ENCODE measurements at regions not wholly inside any gene's neighbourhood (a gene's known extent, or its start where the extent isn't known, plus 50 kb on each side); places are given as distances from the start of the nearest gene placed in this dataset.
"Not testable (repeated sequence)": the region's sequence is repeated elsewhere in the genome, so short reads cannot be mapped to it uniquely, and the experiment has no call there.

GRCh38 chr15:100721758-100722550 is 119.6 kb downstream of the ASB7 start:
- DNase-seq: peak; percentile 55

DNA sequence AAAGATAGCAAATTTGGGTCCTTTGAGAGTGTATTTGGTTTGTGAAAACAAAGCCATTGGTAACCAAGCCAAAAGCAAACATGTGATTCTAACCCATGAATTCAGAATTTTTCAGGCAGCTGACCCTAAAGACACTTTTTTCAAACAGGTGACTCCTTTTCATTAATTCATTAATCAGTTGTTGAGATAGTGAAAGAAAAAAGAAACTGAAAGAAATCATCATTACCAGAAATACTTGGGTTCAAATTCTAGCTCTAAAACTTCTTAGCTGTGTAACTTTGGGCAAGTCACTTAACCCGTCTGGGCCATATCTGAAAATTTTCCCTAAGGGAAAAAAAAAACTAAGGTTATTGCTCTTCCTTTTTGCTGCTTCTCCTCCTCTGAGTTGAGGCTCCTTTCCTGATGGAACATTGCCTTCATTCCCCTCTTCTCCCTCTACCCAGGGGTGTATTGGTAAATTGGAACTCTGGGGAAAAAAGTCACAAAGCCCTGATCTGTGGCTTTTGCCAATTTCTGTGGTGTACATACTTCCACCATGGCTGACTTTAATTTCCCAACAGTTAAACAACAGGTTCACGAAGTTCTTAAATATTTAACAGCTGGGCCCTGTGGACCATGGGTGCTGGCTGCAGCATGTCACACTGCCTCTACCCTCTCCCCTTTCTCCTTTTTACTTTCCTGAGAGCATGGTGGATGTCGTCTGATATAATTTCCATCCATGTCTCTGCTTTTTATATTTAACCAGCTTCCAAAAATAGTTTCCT is 120.3 kb downstream of the ASB7 start:
- DNase-seq: no peak

- DNase-seq: no peak
Measured at GRCh38 chr15:100723315-100723801, 121.0 kb downstream of the ASB7 start.

DNA sequence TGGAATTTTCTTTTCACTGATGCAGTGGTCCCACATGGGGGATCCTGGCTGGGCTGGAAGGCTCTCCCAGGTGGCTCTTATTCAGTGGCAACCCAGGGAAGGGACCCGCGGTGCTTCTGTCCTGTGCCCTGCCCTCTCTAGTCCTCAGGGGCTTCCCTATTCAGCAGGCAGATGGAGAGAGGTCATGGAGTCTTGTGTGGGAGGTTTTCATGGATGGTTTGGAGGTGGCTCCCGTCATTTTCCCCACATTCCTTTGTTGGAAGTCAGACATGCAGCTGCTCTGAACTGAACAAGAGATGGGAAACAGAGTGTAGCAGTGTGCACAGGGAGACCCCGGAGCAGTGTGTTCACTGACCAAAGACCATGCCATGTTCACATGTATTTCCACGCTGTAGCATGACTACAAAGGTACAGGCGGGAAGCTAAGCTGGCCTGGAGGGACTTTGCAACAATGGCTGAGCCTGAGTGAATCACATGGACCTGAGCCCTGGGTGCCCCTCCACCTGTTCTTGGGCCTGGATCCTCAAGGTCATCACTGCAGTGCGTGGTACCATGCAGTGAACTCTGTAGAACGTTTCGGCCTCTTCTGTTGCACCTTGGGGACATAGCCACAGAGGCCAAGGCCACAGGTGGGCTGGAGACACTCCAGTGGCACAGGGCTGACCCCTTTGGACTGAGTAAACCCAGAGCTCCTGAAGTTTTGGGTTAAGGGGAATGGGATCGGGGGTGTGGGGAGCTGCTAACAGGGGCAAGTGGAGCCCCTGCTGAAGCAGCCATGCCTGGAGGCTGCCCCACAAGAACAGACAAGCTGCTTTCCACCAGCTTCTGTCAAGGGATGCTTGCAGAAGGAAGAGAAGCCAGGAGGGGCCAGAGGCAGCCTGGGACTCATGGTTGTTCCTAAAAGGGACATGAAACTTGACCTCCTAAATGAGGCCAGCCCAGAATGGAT is 123.0 kb downstream of the ASB7 start:
- DNase-seq: no peak

DNA sequence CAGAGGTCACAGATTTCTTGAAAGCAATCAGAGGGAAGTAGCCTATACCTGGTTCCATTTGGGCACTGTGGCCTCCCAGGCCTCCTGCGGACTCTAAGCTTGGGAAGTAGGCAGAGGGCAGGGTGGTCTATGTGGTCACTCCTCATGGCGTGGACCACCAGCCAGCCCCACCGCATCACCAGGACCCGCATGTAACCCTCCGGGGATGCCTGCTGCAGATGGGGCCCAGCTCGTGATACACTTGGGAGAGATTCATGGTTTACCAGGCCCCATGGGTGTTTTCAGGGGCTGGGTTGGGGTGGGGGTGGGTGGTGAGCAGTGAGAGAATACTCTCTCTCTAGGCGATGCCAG is 123.7 kb downstream of the ASB7 start:
- DNase-seq: no peak

DNA sequence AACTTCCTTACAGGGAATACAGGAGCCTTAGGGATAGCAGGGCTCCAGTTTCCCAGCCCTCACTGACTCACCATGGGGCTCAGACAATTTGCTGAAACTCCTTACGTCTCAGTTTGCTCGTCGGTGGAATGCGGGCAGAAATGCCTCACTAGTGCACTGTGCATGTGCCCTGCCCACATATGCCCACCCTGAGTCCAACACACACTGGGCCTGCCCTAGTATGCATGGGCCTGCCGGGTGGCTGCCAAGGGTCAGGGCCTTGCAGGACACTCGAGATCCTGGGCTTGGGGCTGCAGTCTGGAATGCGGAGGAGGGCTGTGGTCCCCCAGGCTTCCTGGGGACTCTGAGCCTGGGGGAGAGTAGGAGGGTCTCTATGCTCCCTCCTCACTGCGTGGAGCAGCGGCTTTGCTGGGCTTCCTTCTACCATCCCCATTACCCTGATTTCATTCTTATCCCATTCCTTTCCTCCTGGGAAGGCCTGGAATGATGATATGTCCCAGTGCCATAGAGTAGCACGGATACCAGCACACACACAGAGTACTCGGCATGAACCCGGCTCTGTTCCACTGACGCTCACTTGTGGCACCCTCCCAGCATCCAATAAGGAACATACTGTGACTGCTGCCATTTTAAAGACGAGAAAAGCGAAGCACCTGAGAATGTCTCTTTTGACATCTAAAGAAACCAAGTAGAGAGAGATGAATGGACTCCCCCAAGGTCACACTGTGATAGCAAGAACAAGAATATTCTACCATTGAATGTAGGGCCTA is 124.2 kb downstream of the ASB7 start:
- DNase-seq: no peak

DNA sequence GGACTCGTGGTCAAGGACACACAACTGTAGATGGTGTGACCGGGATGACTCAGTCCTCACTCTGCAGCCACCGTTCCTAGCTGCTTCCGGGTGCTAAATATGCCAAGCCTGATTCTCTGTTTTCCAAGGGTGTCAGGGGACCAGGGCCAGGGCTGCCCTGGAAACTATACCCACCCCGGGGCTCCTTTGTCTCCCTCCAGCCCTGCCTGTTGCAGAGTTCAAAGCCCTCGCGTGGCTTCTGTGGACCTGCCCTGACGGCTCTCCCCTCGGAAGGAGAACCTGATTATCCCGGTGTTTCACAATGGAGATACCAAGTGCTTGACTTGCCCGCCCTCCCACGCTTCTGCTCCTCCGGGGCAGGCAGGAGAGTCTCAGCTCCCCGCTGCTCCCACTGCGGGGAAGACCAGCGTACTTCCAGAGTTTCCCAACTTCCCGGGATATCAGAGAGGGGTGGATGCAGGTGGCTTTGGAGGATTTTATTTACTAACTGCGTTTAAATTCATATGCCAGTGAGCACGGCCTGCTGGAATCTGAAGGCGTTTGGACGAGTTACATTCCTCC is 125.0 kb downstream of the ASB7 start:
- DNase-seq: no peak

DNA sequence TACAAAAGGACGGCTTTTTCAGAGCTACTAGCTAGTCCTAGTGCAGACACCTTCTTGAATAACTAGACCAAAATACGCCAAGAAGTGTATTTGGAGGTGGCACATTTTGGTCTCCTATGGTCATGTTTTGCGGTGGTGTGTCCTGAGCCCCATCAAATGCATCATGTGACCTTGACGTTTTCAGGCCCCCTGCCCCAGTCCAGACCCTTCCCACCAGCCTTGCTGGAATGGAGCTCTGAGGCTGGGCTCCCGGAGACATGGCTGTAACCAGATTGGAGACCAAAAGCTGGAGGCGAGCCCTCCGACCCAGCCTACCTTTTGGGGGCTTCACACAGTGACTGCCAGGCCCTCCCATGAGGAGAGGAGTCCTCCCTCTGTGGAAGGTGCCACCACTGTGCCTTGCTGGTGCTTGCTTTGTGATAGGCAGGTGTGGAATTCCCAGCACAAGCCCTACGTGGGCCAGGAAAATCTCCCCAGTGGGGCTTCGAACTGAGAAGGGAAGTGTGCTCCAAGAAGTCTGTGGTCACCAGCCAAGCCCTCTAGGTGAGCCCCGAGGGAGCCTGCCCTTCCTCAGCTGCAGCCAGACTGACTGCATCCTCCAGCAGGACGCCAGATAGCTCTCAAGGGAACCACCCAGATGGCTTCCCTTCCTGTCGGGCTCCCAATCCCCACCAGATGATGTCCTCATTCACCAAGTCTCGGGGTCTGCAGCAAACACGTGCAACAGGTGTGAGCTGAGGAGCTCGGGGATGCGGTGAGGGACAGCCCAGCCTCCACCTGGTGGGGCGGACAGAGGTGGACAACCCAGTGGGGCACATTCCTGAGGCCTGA is 126.2 kb downstream of the ASB7 start:
- no peak for DNase-seq

DNA sequence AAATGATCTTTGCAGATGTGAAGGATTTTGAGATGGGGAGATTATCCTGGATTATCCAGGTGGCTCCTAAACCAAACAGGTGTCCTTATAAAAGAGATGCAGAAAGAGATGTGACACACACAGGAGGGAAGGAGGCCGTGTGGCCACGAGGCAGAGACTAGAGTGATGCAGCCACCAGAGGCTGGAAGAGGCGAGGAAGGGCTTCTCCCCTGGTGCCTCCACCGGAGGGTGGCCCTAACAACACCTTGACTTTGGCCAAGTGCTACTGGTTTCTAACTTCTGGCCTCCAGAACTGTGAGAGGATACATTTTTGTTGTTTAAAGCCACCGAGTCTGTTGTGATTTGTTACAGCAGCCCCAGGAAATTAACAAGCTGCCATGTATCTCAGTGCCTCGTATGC is 127.1 kb downstream of the ASB7 start:
- no peak for DNase-seq

DNA sequence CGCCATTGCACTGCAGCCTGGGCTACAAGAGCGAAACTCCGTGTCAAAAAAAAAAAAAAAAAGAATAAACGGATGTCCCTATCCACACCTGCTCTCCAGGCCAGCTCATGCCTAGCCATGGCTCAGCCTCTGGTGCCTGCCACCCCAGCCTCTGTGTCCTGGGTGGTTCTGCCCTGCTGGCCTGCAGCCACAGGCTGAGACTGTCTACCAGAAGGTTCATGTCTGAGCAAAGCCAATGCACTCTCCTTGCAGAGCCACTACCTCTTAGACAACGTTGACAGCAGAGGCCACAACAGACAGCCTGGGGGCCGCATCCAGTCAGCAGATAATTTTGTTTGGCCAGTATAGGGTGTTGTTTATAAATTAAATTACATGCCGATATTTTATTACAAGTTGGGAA is 127.7 kb downstream of the ASB7 start:
- DNase-seq: no peak

- no peak for DNase-seq
Measured at GRCh38 chr15:100730655-100731266, 128.4 kb downstream of the ASB7 start.

DNA sequence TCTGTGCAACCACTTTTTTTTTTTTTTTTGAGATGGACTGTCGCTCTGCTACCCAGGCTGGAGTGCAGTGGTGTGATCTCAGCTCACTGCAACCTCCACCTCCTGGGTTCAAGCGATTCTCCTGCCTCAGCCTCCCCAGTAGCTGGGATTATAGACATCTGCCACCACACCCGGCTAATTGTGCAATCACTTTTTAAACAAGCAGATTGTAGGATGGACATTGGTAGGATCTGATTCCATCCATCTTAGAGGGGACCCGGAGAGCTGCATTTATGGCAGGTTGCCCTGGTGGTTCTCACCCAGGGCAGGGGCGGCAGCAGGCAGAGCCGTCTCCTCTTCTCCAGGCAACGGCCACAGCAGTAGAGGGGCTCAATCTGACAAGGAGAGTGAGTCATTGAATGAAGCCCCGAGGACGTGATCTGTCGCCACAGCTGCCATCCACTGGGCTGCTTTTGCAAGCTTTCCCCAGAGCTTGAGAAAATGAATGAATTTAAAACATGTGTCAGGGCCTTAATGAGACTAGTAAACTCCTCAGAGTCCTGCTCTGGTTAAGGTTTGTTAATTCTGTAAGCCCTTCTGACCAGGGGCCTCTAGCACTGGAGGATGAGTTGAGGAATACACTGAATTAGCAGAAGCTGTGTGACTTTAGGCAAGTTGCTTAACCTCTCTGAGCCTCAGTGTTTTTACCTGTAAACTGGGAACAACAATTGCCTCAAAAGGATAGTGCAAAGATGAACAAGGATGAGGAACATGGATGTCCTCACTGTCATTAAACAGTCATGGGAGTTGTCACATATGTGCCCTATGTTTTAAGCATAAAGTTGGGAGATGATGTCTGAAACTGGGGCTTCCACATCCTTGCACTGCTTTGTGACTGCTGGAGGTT is 129.1 kb downstream of the ASB7 start:
- DNase-seq: no peak

DNA sequence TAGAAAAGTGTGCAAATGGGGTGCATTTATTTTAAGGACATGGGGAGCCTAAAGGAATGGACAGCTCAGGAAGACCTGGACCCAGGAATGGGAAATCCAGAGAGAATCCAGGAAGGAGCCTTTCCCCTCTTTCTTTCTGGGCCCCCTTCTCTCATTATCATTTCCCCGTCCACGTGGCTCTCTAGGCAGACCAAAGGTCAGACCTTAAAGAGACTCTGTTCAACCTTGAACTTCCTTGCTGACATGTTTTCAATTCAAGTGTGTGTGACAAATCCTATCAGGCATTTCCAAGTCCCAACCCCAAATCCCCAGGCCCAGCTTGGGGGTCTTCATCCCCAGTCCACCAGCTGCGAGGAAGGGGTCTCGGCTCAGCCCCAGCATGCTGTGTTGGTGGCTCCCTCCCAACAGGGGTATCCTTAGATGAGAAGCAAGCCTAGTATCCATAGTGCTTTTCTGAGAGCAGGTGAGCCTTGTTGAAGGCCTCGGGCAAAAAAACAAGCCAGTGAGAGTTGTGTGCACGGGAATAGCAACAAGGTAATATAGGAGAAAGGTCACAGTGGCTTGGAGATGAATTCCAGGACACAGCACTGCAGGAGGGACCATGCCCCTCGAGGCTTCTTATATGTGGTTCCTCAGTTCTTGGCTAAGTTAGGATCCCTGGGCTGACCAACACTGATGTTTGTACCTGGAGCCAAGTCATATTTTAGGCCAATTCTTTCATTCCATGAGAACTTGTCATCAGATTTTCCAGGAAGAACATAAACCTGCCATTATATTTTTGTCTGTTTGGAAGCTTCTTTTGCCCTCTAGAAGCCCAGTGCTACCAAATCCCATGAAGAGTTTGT is 130.0 kb downstream of the ASB7 start:
- DNase-seq: no peak

DNA sequence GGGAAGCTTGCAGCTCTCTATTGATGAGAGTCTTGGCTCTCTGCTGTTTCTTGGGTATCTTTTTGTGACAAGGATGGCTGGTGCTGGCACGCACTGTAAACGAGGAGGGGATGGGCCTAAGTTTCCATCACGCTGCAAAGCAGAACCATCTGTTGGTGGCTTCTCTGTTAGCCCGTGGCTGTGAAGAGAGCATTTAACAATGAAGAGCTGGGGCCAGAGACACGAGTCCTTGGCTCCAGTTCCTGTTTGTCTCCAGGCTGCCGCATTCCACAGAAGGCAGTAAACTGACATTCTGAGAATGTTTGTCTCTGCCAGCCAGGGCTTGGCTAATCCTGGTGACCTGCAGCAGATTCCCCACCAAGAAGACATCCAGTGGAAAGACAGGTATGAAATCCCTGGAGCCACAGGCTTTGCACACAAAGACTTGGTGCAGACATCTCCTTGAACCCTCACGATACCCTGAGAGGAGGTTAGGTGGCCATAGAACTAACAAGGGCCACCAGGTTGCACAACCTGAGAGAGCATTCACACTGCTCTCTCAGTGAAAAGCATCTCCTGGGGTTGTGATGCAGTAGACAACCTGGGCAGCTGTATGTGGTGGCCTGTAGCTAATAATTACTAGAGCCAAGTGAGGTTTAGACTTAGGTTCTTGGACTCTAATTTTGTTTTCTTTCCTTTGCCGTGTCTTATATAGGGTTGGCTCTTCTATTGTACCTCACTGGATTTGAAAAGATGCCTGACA is 130.9 kb downstream of the ASB7 start:
- DNase-seq: no peak

DNA sequence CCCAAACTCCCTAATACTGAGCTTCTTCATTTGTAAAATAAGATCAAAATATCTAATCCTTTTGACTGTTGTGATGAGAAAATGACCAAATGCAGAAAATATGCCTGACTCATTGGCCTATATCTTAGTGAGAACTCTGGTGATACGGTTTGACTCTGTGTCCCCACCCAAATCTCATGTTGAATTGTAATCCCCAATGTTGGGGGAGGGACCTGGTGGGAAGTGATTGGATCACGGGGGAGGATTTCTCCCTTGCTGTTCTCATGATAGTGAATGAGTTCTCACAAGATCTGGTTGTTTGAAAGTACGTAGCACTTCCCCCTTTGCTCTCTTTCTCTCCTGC is 131.4 kb downstream of the ASB7 start:
- not testable (repeated sequence) for DNase-seq

DNA sequence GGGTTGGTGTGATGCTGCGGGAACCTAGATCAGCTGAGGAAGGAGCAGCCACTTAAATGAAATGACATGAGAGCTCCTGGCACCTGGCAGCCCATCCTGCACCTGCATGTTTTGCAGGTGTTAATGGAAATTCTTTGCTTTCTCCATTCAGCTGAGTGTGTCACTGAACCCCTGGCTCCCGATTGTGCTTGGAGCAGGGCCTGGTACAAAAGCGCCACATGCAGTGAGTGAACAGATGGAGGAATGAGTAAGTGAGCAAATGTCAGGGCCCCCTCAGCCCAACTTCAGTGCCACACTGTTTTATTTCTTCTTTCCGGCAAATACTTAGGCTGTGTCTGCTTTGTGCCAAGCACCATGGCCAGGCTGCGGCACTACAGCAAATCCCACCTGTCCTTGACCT is 132.2 kb downstream of the ASB7 start:
- no peak for DNase-seq

- no peak for DNase-seq
Measured at GRCh38 chr15:100735129-100736053, 133.0 kb downstream of the ASB7 start.

Data from DMS153 (cell line).